Bronchial epithelial cell (primary cell): ENCODE measurements at regions not wholly inside any gene's neighbourhood (a gene's known extent, or its start where the extent isn't known, plus 50 kb on each side); places are given as distances from the start of the nearest gene placed in this dataset.

Experiments
- DNase-seq: peaks from one replicate; pipeline ENCODE4 v3.0.0-alpha.2; 2010; ENCODE audit warnings: low read depth
- FAIRE-seq: peaks from 2 replicates; lab custom pipeline; 2011; peaks lifted over from hg19 to GRCh38; lab: Jason Lieb, UNC
- H3K27me3 ChIP-seq: 2 replicates; pipeline ENCODE4 v1.5.1; 2011; ENCODE audit warnings: low read length; ENCODE audit not compliant: control insufficient read depth, insufficient read depth
- H3K36me3 ChIP-seq: 2 replicates; pipeline ENCODE4 v1.5.1; 2011; ENCODE audit warnings: low read length; ENCODE audit not compliant: control insufficient read depth, insufficient read depth
- H3K4me3 ChIP-seq: 2 replicates; pipeline ENCODE4 v1.5.1; 2011; ENCODE audit warnings: mild to moderate bottlenecking, low read depth, low read length, control low read depth
- CTCF ChIP-seq: IDR thresholded peaks from 2 replicates; pipeline ENCODE4 v1.5.1; 2011; ENCODE audit warnings: mild to moderate bottlenecking, moderate library complexity, low read length, control low read depth, inconsistent platforms; ENCODE audit not compliant: insufficient read depth, severe bottlenecking

- Histone ChIP-seq H3K36me3 (no peaks in the 10 kb centered on the region), H3K27me3 (no peaks in the 10 kb centered on the region), H3K4me3 (no peak overlapping the region)
- no peak for TF ChIP-seq CTCF
- DNase-seq, result no peak
- no peak for FAIRE-seq
Measured at GRCh38 chrX:137366018-137366633, 199.8 kb upstream of the ZIC3 start.

- H3K36me3 ChIP-seq, result no peaks in the 10 kb centered on the region
- H3K27me3 ChIP-seq, result no peaks in the 10 kb centered on the region
- TF ChIP-seq CTCF, result no peak
- no peak overlapping the region for H3K4me3 ChIP-seq
- DNase-seq, result no peak
- FAIRE-seq, result no peak
Measured at GRCh38 chrX:137363559-137363958, 202.4 kb upstream of the ZIC3 start.

GRCh38 chrX:137362583-137362982, 203.3 kb upstream of the ZIC3 start:
- DNase-seq (no peak), FAIRE-seq (no peak)
- TF ChIP-seq CTCF, result no peak
- H3K36me3 ChIP-seq, result no peaks in the 10 kb centered on the region
- H3K27me3 ChIP-seq, result no peaks in the 10 kb centered on the region
- H3K4me3 ChIP-seq, result no peak overlapping the region

GRCh38 chrX:137354851-137355250, 211.1 kb upstream of the ZIC3 start:
- Histone ChIP-seq H3K36me3 (no peaks in the 10 kb centered on the region), H3K27me3 (no peaks in the 10 kb centered on the region), H3K4me3 (no peak overlapping the region)
- FAIRE-seq (no peak), DNase-seq (no peak)
- no peak for TF ChIP-seq CTCF

- no peaks in the 10 kb centered on the region for H3K36me3 ChIP-seq
- H3K27me3 ChIP-seq, result no peaks in the 10 kb centered on the region
- H3K4me3 ChIP-seq, result no peak overlapping the region
- DNase-seq, result no peak
- no peak for FAIRE-seq
- no peak for TF ChIP-seq CTCF
Measured at GRCh38 chrX:137353404-137353803, 212.5 kb upstream of the ZIC3 start.

GRCh38 chrX:137352101-137352660, 213.7 kb upstream of the ZIC3 start:
- H3K27me3 ChIP-seq, result no peaks in the 10 kb centered on the region
- no peak for TF ChIP-seq CTCF
- H3K36me3 ChIP-seq, result no peaks in the 10 kb centered on the region
- no peak overlapping the region for H3K4me3 ChIP-seq
- FAIRE-seq (no peak), DNase-seq (no peak)
